ENCODE measurements at regions not wholly inside any gene's neighbourhood (a gene's known extent, or its start where the extent isn't known, plus 50 kb on each side); places are given as distances from the start of the nearest gene placed in this dataset.

DNA sequence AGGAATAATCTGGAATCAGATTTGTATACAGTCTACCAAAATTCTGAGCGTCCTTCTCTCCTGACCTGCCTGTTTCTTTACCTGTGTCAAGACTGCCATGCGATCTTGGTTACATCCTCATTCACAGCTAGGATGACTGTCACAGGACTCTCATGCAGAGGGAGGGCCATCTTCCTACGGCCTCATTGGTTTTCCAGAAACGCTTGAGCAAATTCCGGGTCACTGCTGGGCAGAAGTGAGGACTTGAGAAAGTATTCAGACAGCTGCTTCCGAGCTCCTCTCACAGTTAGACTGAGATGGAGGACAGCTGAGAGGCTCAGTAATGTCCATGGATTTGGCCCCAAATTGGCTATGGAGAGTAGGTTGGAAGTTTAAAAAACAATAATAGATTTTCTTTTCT lies 94.2 kb downstream of the TFAP2C start:
- TF ChIP-seq, protein P1, sequence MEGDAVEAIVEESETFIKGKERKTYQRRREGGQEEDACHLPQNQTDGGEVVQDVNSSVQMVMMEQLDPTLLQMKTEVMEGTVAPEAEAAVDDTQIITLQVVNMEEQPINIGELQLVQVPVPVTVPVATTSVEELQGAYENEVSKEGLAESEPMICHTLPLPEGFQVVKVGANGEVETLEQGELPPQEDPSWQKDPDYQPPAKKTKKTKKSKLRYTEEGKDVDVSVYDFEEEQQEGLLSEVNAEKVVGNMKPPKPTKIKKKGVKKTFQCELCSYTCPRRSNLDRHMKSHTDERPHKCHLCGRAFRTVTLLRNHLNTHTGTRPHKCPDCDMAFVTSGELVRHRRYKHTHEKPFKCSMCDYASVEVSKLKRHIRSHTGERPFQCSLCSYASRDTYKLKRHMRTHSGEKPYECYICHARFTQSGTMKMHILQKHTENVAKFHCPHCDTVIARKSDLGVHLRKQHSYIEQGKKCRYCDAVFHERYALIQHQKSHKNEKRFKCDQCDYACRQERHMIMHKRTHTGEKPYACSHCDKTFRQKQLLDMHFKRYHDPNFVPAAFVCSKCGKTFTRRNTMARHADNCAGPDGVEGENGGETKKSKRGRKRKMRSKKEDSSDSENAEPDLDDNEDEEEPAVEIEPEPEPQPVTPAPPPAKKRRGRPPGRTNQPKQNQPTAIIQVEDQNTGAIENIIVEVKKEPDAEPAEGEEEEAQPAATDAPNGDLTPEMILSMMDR (IDR thresholded peaks at IDR 0.05; ENCODE audit: low read depth, low read length, poor library complexity, severe bottlenecking), result no peak
- no peak for TF ChIP-seq EZH2phosphoT487 (IDR thresholded peaks at IDR 0.05; ENCODE audit: borderline replicate concordance, low read length)
